Activated T-helper 9 cell treated with anti-CD3 and anti-CD28 coated beads, Interleukin-2, amount 50 U/mL, for 16 hours (primary cell): ENCODE measurements at regions not wholly inside any gene's neighbourhood (a gene's known extent, or its start where the extent isn't known, plus 50 kb on each side); places are given as distances from the start of the nearest gene placed in this dataset.

Experiments used
- DNase-seq: peaks from one replicate; pipeline ENCODE4 v3.0.0-alpha.2; 2020; ENCODE audit warnings: low read depth

- DNase-seq = no peak
Observed at GRCh38 chrX:88424071-88424470, 323.0 kb upstream of the CPXCR1 start.

- no peak for DNase-seq
Observed at GRCh38 chrX:88424541-88424940, 322.5 kb upstream of the CPXCR1 start.

GRCh38 chrX:88425739-88426138, 321.3 kb upstream of the CPXCR1 start:
- no peak for DNase-seq

- DNase-seq = no peak
Observed at GRCh38 chrX:88437563-88437962, 309.5 kb upstream of the CPXCR1 start.

- no peak for DNase-seq
Observed at GRCh38 chrX:88438209-88438608, 308.8 kb upstream of the CPXCR1 start.

- DNase-seq = no peak
Observed at GRCh38 chrX:88439935-88440334, 307.1 kb upstream of the CPXCR1 start.
